ENCODE measurements at regions not wholly inside any gene's neighbourhood (a gene's known extent, or its start where the extent isn't known, plus 50 kb on each side); places are given as distances from the start of the nearest gene placed in this dataset.

- TF ChIP-seq, protein P1, sequence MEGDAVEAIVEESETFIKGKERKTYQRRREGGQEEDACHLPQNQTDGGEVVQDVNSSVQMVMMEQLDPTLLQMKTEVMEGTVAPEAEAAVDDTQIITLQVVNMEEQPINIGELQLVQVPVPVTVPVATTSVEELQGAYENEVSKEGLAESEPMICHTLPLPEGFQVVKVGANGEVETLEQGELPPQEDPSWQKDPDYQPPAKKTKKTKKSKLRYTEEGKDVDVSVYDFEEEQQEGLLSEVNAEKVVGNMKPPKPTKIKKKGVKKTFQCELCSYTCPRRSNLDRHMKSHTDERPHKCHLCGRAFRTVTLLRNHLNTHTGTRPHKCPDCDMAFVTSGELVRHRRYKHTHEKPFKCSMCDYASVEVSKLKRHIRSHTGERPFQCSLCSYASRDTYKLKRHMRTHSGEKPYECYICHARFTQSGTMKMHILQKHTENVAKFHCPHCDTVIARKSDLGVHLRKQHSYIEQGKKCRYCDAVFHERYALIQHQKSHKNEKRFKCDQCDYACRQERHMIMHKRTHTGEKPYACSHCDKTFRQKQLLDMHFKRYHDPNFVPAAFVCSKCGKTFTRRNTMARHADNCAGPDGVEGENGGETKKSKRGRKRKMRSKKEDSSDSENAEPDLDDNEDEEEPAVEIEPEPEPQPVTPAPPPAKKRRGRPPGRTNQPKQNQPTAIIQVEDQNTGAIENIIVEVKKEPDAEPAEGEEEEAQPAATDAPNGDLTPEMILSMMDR (IDR thresholded peaks at IDR 0.05 in 2 of 3, conservative IDR thresholded peaks at IDR 0.05 in 1 of 3; ENCODE audit: borderline replicate concordance in 1 of 3, insufficient read depth in 1 of 3, low read depth in 2 of 3, low read length in 2 of 3), result no peak
- TF ChIP-seq RAD21 (IDR thresholded peaks at IDR 0.05; ENCODE audit: low read depth) (no peak), SRF (IDR thresholded peaks at IDR 0.05; ENCODE audit: low read depth) (no peak), POLR2A (IDR thresholded peaks at IDR 0.05; ENCODE audit: borderline replicate concordance, extremely low read depth, insufficient read depth, insufficient read length) (no peak), ZNF274 (IDR thresholded peaks at IDR 0.05; ENCODE audit: low read depth, low read length) (no peak), EZH2 (IDR thresholded peaks at IDR 0.05) (no peak), SP1 (IDR thresholded peaks at IDR 0.05; ENCODE audit: low read depth) (no peak), TCF7L2 (IDR thresholded peaks at IDR 0.05; ENCODE audit: borderline replicate concordance, extremely low read depth, insufficient read depth, insufficient read length) (no peak)
- TF ChIP-seq, protein P2, sequence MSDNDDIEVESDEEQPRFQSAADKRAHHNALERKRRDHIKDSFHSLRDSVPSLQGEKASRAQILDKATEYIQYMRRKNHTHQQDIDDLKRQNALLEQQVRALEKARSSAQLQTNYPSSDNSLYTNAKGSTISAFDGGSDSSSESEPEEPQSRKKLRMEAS (IDR thresholded peaks at IDR 0.05), result no peak
- TF ChIP-seq, protein P3, sequence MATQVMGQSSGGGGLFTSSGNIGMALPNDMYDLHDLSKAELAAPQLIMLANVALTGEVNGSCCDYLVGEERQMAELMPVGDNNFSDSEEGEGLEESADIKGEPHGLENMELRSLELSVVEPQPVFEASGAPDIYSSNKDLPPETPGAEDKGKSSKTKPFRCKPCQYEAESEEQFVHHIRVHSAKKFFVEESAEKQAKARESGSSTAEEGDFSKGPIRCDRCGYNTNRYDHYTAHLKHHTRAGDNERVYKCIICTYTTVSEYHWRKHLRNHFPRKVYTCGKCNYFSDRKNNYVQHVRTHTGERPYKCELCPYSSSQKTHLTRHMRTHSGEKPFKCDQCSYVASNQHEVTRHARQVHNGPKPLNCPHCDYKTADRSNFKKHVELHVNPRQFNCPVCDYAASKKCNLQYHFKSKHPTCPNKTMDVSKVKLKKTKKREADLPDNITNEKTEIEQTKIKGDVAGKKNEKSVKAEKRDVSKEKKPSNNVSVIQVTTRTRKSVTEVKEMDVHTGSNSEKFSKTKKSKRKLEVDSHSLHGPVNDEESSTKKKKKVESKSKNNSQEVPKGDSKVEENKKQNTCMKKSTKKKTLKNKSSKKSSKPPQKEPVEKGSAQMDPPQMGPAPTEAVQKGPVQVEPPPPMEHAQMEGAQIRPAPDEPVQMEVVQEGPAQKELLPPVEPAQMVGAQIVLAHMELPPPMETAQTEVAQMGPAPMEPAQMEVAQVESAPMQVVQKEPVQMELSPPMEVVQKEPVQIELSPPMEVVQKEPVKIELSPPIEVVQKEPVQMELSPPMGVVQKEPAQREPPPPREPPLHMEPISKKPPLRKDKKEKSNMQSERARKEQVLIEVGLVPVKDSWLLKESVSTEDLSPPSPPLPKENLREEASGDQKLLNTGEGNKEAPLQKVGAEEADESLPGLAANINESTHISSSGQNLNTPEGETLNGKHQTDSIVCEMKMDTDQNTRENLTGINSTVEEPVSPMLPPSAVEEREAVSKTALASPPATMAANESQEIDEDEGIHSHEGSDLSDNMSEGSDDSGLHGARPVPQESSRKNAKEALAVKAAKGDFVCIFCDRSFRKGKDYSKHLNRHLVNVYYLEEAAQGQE (IDR thresholded peaks at IDR 0.05; ENCODE audit: low read depth), result no peak
Measured at GRCh38 chr12:111035578-111036301, 115.4 kb upstream of the MYL2 start.
